KMS-11 (cell line): ENCODE measurements at regions not wholly inside any gene's neighbourhood (a gene's known extent, or its start where the extent isn't known, plus 50 kb on each side); places are given as distances from the start of the nearest gene placed in this dataset.
"Not testable (repeated sequence)": the region's sequence is repeated elsewhere in the genome, so short reads cannot be mapped to it uniquely, and the experiment has no call there.

ENCODE experiments used
- H2AFZ ChIP-seq: fragments of 200-600 bp; sonication (generic); 2 replicates; pipeline ENCODE4 v1.6.1; 2016; ENCODE audit warnings: antibody characterized with exemption, mixed run types, low read depth
- H3K27ac ChIP-seq: fragments of 200-600 bp; sonication (generic); 2 replicates; pipeline ENCODE4 v1.6.1; 2016; ENCODE audit warnings: mild to moderate bottlenecking, mixed run types
- H3K27me3 ChIP-seq: fragments of 200-600 bp; sonication (generic); 2 replicates; pipeline ENCODE4 v1.6.1; 2017; ENCODE audit warnings: mild to moderate bottlenecking, low read depth, mixed run types, moderate library complexity; ENCODE audit not compliant: insufficient read depth
- H3K36me3 ChIP-seq: fragments of 200-600 bp; sonication (generic); 2 replicates; pipeline ENCODE4 v1.6.1; 2017; ENCODE audit warnings: mild to moderate bottlenecking, mixed run types; ENCODE audit not compliant: insufficient read depth
- H3K4me1 ChIP-seq: fragments of 200-600 bp; sonication (generic); 2 replicates; pipeline ENCODE4 v1.6.1; 2016; ENCODE audit warnings: mild to moderate bottlenecking, low read depth, mixed run types; ENCODE audit not compliant: poor library complexity, severe bottlenecking
- H3K4me2 ChIP-seq: fragments of 200-600 bp; sonication (generic); 2 replicates; pipeline ENCODE4 v1.7.0; 2016; ENCODE audit warnings: mild to moderate bottlenecking, mixed run types
- H3K4me3 ChIP-seq: fragments of 200-600 bp; sonication (generic); IDR thresholded peaks from 2 replicates; pipeline ENCODE4 v1.6.1; 2017; ENCODE audit warnings: low read depth, low read length, mixed read lengths; ENCODE audit not compliant: insufficient read depth
- H3K79me2 ChIP-seq: fragments of 200-600 bp; sonication (generic); 2 replicates; pipeline ENCODE4 v1.6.1; 2016; ENCODE audit warnings: low read depth, mixed run types; ENCODE audit not compliant: insufficient read depth
- H3K9ac ChIP-seq: fragments of 200-600 bp; sonication (generic); 2 replicates; pipeline ENCODE4 v1.6.1; 2016; ENCODE audit warnings: mild to moderate bottlenecking, mixed run types
- H4K20me1 ChIP-seq: fragments of 200-600 bp; sonication (generic); 2 replicates; pipeline ENCODE4 v1.6.1; 2016; ENCODE audit warnings: mild to moderate bottlenecking, mixed run types; ENCODE audit not compliant: insufficient read depth
- CTCF ChIP-seq: fragments of 200-600 bp; sonication (generic); conservative IDR thresholded peaks from 2 replicates; pipeline ENCODE4 v1.6.1; 2017; ENCODE audit warnings: low read depth, mild to moderate bottlenecking, antibody characterized with exemption, low read length, moderate library complexity, mixed read lengths

GRCh38 chr2:216934151-216934550 is 74.3 kb upstream of the TNP1 start:
- no peak for TF ChIP-seq CTCF
- Histone ChIP-seq H3K4me3 (no peak overlapping the region), H2AFZ (no peak overlapping the region)

GRCh38 chr2:216932863-216933548 is 73.1 kb upstream of the TNP1 start:
- H3K27ac ChIP-seq, result no peak overlapping the region
- no peak overlapping the region for H3K4me3 ChIP-seq
- no peak overlapping the region for H3K4me2 ChIP-seq

More at GRCh38 chr2:216934151-216934550, 74.3 kb upstream of the TNP1 start:
- no peak overlapping the region for H3K27ac ChIP-seq
- H4K20me1 ChIP-seq, result no peaks in the 10 kb centered on the region
- H3K4me2 ChIP-seq, result no peak overlapping the region
- H3K79me2 ChIP-seq, result no peaks in the 10 kb centered on the region
- no peaks in the 10 kb centered on the region for H3K4me1 ChIP-seq
- H3K9ac ChIP-seq, result no peak overlapping the region
- no peaks in the 10 kb centered on the region for H3K27me3 ChIP-seq
- no peaks in the 10 kb centered on the region for H3K36me3 ChIP-seq

GRCh38 chr2:216932113-216932862 is 72.4 kb upstream of the TNP1 start:
- Histone ChIP-seq H3K9ac (no peak overlapping the region), H3K27ac (no peak overlapping the region), H4K20me1 (no peaks in the 10 kb centered on the region), H2AFZ (no peak overlapping the region), H3K4me2 (no peak overlapping the region), H3K36me3 (no peaks in the 10 kb centered on the region), H3K27me3 (no peaks in the 10 kb centered on the region), H3K4me3 (no peak overlapping the region), H3K79me2 (no peaks in the 10 kb centered on the region), H3K4me1 (no peaks in the 10 kb centered on the region)
- no peak for TF ChIP-seq CTCF

More at GRCh38 chr2:216932863-216933548, 73.1 kb upstream of the TNP1 start:
- no peaks in the 10 kb centered on the region for H3K27me3 ChIP-seq
- no peaks in the 10 kb centered on the region for H3K36me3 ChIP-seq
- no peak for TF ChIP-seq CTCF
- H4K20me1 ChIP-seq, result no peaks in the 10 kb centered on the region
- no peaks in the 10 kb centered on the region for H3K79me2 ChIP-seq
- no peaks in the 10 kb centered on the region for H3K4me1 ChIP-seq
- H2AFZ ChIP-seq, result no peak overlapping the region
- no peak overlapping the region for H3K9ac ChIP-seq

GRCh38 chr2:216930716-216931115 is 70.9 kb upstream of the TNP1 start:
- TF ChIP-seq CTCF, result no peak
- H2AFZ ChIP-seq, result no peak overlapping the region
- H3K79me2 ChIP-seq, result no peaks in the 10 kb centered on the region
- no peaks in the 10 kb centered on the region for H4K20me1 ChIP-seq
- no peak overlapping the region for H3K4me2 ChIP-seq
- H3K27me3 ChIP-seq, result no peaks in the 10 kb centered on the region
- no peak overlapping the region for H3K9ac ChIP-seq
- no peak overlapping the region for H3K4me3 ChIP-seq
- H3K4me1 ChIP-seq, result no peaks in the 10 kb centered on the region
- no peak overlapping the region for H3K27ac ChIP-seq
- H3K36me3 ChIP-seq, result no peaks in the 10 kb centered on the region

- not testable (repeated sequence) for H3K36me3 ChIP-seq, H3K4me2 ChIP-seq
Observed at GRCh38 chr2:216929338-216929737, 69.5 kb upstream of the TNP1 start.

More at GRCh38 chr2:216929338-216929737, 69.5 kb upstream of the TNP1 start:
- H2AFZ ChIP-seq, H3K79me2 ChIP-seq, H3K9ac ChIP-seq, H3K27ac ChIP-seq, H3K4me3 ChIP-seq, H3K27me3 ChIP-seq, H4K20me1 ChIP-seq, H3K4me1 ChIP-seq: not testable (repeated sequence)
